ENCODE measurements at regions not wholly inside any gene's neighbourhood (a gene's known extent, or its start where the extent isn't known, plus 50 kb on each side); places are given as distances from the start of the nearest gene placed in this dataset.

DNA sequence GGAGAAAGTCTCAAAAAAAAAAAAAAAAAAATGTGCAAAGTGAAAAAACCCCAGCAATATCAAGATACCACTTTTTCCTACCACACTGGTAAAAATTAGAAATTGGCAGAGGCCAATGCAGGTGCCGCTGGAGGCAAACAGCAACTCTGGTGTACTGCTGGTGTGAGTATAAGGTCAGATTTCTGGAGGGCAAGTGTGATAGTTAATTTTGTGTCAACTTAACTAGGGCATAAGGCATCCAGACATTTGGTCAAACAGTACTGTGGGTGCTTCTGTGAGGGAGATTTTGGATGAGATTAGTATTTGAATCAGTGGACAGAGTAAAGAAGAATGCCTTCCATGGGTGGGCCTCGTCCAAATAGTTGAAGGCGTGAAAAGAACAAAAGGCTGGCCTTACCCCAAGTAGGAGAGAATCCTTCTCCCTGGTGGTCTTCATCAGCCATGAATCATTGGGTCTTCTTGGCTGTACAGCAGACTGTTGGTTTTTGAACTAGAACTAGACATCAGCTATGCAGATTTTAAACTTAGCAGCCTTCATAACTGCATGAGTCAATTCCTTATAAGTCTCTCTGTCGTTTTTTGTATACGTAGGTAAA is 52.8 kb upstream of the FHL2 start:
- Histone ChIP-seq H3K36me3 (ENCODE audit: control insufficient read depth in 1 of 2, insufficient read depth in 2 of 2, low read length in 1 of 2) (no peaks in the 10 kb centered on the region), H3K9me3 (ENCODE audit: control insufficient read depth, low read length) (no peaks in the 10 kb centered on the region), H3K27me3 (ENCODE audit: control insufficient read depth in 1 of 2, insufficient read depth in 2 of 2, low read length in 1 of 2) (no peaks in the 10 kb centered on the region), H3K4me1 (ENCODE audit: control insufficient read depth in 1 of 2, insufficient read depth in 2 of 2, low read length in 2 of 2) (no peaks in the 10 kb centered on the region), H3K27ac (ENCODE audit: low read depth in 1 of 2, low read length in 2 of 2) (no peak overlapping the region), H3K4me3 (ENCODE audit: low read length in 2 of 2) (no peak overlapping the region)
- 87 to 89% methylated on average over 5 of the region's 5 CpGs for WGBS, 2 donors
- ATAC-seq (ENCODE audit: low FRiP score) = no peak
- intact Hi-C loops (cut with DNase I) = no loop called here
- DNase-seq = no peak

DNA sequence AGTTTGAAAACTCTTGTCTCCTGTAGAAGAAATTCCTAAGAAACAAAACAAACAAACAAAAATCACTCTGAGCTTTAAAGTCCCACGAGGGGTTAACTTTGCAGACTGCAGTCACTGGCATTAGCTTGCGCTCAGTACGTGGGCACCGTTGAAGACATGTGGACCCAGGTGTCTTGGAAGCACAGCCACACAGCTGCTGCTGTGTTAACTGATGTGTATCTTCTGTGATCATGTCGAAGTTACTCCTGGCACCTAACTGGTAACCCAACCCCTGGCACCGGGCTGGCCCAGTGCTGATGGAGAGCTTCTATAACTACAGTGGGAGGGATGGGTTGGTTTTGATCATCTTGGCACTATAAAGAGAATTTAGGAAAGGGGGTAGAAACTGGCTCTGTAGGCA is 51.6 kb upstream of the FHL2 start:
- intact Hi-C loops (cut with DNase I) = no loop called here
- H3K4me1 ChIP-seq (ENCODE audit: control insufficient read depth in 1 of 2, insufficient read depth in 2 of 2, low read length in 2 of 2) = no peaks in the 10 kb centered on the region
- no peak overlapping the region for H3K4me3 ChIP-seq (ENCODE audit: low read length in 2 of 2)
- no peaks in the 10 kb centered on the region for H3K36me3 ChIP-seq (ENCODE audit: control insufficient read depth in 1 of 2, insufficient read depth in 2 of 2, low read length in 1 of 2)
- DNase-seq (no peak), ATAC-seq (ENCODE audit: low FRiP score) (no peak)
- no peaks in the 10 kb centered on the region for H3K27me3 ChIP-seq (ENCODE audit: control insufficient read depth in 1 of 2, insufficient read depth in 2 of 2, low read length in 1 of 2)
- WGBS, 2 donors = 63 to 66% methylated on average over 6 of the region's 6 CpGs
- no peak overlapping the region for H3K27ac ChIP-seq (ENCODE audit: low read depth in 1 of 2, low read length in 2 of 2)
- no peaks in the 10 kb centered on the region for H3K9me3 ChIP-seq (ENCODE audit: control insufficient read depth, low read length)

DNA sequence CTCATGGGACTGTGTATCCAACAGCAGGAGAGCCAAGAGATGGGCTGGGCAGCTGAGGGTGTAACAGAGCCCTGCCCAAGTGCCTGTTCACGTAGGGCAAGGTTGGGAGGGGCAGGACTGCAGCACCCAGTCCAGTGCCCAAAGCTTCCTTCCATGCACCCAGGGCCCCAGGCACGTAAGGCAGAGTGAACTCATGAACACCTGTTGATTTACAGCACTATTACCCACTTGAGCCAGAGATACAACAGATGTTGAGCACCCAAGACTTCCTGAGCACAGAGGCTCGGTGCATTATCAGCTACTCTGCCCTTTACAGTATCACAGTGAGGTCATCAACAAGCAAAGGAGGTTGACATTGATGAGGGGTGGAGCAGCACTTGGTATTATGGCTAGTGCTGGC is 50.2 kb upstream of the FHL2 start:
- no peaks in the 10 kb centered on the region for H3K9me3 ChIP-seq (ENCODE audit: control insufficient read depth, low read length)
- 77 to 84% methylated on average over 3 of the region's 3 CpGs for WGBS, 2 donors
- H3K27ac ChIP-seq (ENCODE audit: low read depth in 1 of 2, low read length in 2 of 2) = no peak overlapping the region
- no peaks in the 10 kb centered on the region for H3K27me3 ChIP-seq (ENCODE audit: control insufficient read depth in 1 of 2, insufficient read depth in 2 of 2, low read length in 1 of 2)
- H3K4me1 ChIP-seq (ENCODE audit: control insufficient read depth in 1 of 2, insufficient read depth in 2 of 2, low read length in 2 of 2) = no peaks in the 10 kb centered on the region
- intact Hi-C loops (cut with DNase I) = no loop called here
- DNase-seq (no peak), ATAC-seq (ENCODE audit: low FRiP score) (no peak)
- no peaks in the 10 kb centered on the region for H3K36me3 ChIP-seq (ENCODE audit: control insufficient read depth in 1 of 2, insufficient read depth in 2 of 2, low read length in 1 of 2)
- H3K4me3 ChIP-seq (ENCODE audit: low read length in 2 of 2) = no peak overlapping the region

Measured in aorta (tissue), 5 donors.